Uterus (tissue), 2 donors: ENCODE measurements at regions not wholly inside any gene's neighbourhood (a gene's known extent, or its start where the extent isn't known, plus 50 kb on each side); places are given as distances from the start of the nearest gene placed in this dataset.

Source experiments
- POLR2A ChIP-seq, 2 donors: fragments of 450-650 bp; IDR thresholded peaks; one replicate each; pipeline ENCODE4 v1.6.1; 2016; ENCODE audit warnings: antibody characterized with exemption in 2 of 2, mild to moderate bottlenecking in 1 of 2, moderate library complexity in 1 of 2
- TF ChIP-seq, protein P1 (sequence below), 4 experiments: fragments of 200-600 bp in 2 of 4; fragments of 450-650 bp in 2 of 4; sonication (generic) in 2 of 4; IDR thresholded peaks; one replicate each; pipeline ENCODE4 v1.5.1; 2016 to 2019; ENCODE audit warnings: antibody characterized with exemption in 4 of 4, mild to moderate bottlenecking in 2 of 4, moderate library complexity in 1 of 4

- no peak for TF ChIP-seq POLR2A (IDR thresholded peaks at IDR 0.05)
- TF ChIP-seq, protein P1, sequence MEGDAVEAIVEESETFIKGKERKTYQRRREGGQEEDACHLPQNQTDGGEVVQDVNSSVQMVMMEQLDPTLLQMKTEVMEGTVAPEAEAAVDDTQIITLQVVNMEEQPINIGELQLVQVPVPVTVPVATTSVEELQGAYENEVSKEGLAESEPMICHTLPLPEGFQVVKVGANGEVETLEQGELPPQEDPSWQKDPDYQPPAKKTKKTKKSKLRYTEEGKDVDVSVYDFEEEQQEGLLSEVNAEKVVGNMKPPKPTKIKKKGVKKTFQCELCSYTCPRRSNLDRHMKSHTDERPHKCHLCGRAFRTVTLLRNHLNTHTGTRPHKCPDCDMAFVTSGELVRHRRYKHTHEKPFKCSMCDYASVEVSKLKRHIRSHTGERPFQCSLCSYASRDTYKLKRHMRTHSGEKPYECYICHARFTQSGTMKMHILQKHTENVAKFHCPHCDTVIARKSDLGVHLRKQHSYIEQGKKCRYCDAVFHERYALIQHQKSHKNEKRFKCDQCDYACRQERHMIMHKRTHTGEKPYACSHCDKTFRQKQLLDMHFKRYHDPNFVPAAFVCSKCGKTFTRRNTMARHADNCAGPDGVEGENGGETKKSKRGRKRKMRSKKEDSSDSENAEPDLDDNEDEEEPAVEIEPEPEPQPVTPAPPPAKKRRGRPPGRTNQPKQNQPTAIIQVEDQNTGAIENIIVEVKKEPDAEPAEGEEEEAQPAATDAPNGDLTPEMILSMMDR (IDR thresholded peaks at IDR 0.05), result no peak
Observed at GRCh38 chr12:89932954-89933353, 224.3 kb upstream of the ATP2B1 start.
